ENCODE measurements at regions not wholly inside any gene's neighbourhood (a gene's known extent, or its start where the extent isn't known, plus 50 kb on each side); places are given as distances from the start of the nearest gene placed in this dataset.
"Not testable (repeated sequence)": the region's sequence is repeated elsewhere in the genome, so short reads cannot be mapped to it uniquely, and the experiment has no call there.

GRCh38 chr1:119226321-119226720, 85.9 kb upstream of the WARS2 start:
- H3K9me3 Mint-ChIP-seq = no peaks in the 10 kb centered on the region
- intact Hi-C loops (cut with micrococcal nuclease) = no loop called here
- H3K27ac Mint-ChIP-seq = no peak overlapping the region
- no peaks in the 10 kb centered on the region for H3K36me3 Mint-ChIP-seq (ENCODE audit: low read depth)
- H3K4me3 Mint-ChIP-seq = no peak overlapping the region
- no peaks in the 10 kb centered on the region for H3K4me1 Mint-ChIP-seq (ENCODE audit: low read depth)
- H3K27me3 Mint-ChIP-seq = no peaks in the 10 kb centered on the region

GRCh38 chr1:119226913-119227312, 86.5 kb upstream of the WARS2 start:
- Mint-ChIP-seq H3K9me3 (no peaks in the 10 kb centered on the region), H3K27me3 (no peaks in the 10 kb centered on the region), H3K27ac (no peak overlapping the region), H3K4me1 (ENCODE audit: low read depth) (no peaks in the 10 kb centered on the region), H3K36me3 (ENCODE audit: low read depth) (no peaks in the 10 kb centered on the region), H3K4me3 (no peak overlapping the region)
- intact Hi-C loops (cut with micrococcal nuclease) = no loop called here

- Mint-ChIP-seq H3K9me3 (no peaks in the 10 kb centered on the region), H3K27ac (no peak overlapping the region), H3K4me3 (no peak overlapping the region), H3K27me3 (no peaks in the 10 kb centered on the region), H3K36me3 (ENCODE audit: low read depth) (no peaks in the 10 kb centered on the region), H3K4me1 (ENCODE audit: low read depth) (no peaks in the 10 kb centered on the region)
- intact Hi-C loops (cut with micrococcal nuclease) = no loop called here
These were observed 87.0 kb upstream of the WARS2 start for GRCh38 chr1:119227456-119227855.

- Mint-ChIP-seq H3K4me3 (no peak overlapping the region), H3K36me3 (ENCODE audit: low read depth) (no peaks in the 10 kb centered on the region), H3K27me3 (no peaks in the 10 kb centered on the region), H3K9me3 (no peaks in the 10 kb centered on the region), H3K27ac (no peak overlapping the region), H3K4me1 (ENCODE audit: low read depth) (no peaks in the 10 kb centered on the region)
- intact Hi-C loops (cut with micrococcal nuclease) = no loop called here
These were observed 88.1 kb upstream of the WARS2 start for GRCh38 chr1:119228335-119229080.

DNA sequence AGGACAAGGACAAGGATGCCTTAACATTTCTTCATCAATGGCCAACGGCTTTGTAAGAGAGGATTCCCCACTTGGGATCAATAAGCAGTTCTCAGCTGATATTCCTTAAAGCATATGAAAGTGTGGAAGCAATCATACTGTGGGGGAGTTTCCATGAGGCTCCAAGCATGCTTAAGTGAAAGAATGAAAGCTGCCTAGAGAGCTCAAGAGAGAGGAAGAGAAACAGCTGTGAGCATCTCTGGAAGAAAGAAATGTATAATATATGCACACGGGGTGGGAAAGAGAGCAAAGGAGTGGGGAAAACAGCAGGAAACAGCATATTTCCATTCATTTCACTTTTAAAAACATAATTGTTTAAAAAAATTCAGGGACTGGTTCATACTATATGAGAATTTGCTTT, 94.7 kb upstream of the WARS2 start:
- Mint-ChIP-seq H3K36me3 (ENCODE audit: low read depth) (no peaks in the 10 kb centered on the region), H3K27me3 (no peaks in the 10 kb centered on the region), H3K4me1 (ENCODE audit: low read depth) (no peaks in the 10 kb centered on the region), H3K9me3 (no peaks in the 10 kb centered on the region), H3K27ac (no peak overlapping the region), H3K4me3 (no peak overlapping the region)
- intact Hi-C loops (cut with micrococcal nuclease) = no loop called here

- H3K4me3 Mint-ChIP-seq = no peak overlapping the region
- no peaks in the 10 kb centered on the region for H3K4me1 Mint-ChIP-seq (ENCODE audit: low read depth)
- intact Hi-C loops (cut with micrococcal nuclease) = no loop called here
- no peaks in the 10 kb centered on the region for H3K9me3 Mint-ChIP-seq
- no peak overlapping the region for H3K27ac Mint-ChIP-seq
- H3K36me3 Mint-ChIP-seq (ENCODE audit: low read depth) = no peaks in the 10 kb centered on the region
- no peaks in the 10 kb centered on the region for H3K27me3 Mint-ChIP-seq
These were observed 105.4 kb upstream of the WARS2 start for GRCh38 chr1:119245881-119246280.

DNA sequence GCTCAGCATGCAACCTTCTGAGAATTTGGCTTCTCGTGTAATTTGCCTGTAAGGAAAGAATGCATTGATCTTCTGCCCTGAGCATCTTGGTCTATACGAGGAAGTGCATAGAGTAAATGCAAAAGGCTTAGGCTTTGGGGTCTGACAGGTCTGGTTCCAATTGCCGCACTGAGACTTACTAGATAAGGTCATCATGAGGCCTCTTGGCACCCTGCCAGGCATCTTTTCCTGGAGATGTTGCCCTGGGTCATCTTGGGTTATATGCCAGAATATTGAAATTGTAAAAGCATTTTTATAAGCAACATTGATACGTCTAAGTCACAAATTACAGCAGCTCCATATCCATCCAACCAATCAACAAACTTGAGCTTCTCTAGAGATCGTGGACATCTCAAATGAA, 108.8 kb upstream of the WARS2 start:
- H3K27me3 Mint-ChIP-seq = no peaks in the 10 kb centered on the region
- no peaks in the 10 kb centered on the region for H3K9me3 Mint-ChIP-seq
- no peaks in the 10 kb centered on the region for H3K4me1 Mint-ChIP-seq (ENCODE audit: low read depth)
- no peak overlapping the region for H3K27ac Mint-ChIP-seq
- no peaks in the 10 kb centered on the region for H3K36me3 Mint-ChIP-seq (ENCODE audit: low read depth)
- no peak overlapping the region for H3K4me3 Mint-ChIP-seq
- intact Hi-C loops (cut with micrococcal nuclease) = no loop called here

GRCh38 chr1:119250299-119250698, 109.8 kb upstream of the WARS2 start:
- no peaks in the 10 kb centered on the region for H3K36me3 Mint-ChIP-seq (ENCODE audit: low read depth)
- no peak overlapping the region for H3K27ac Mint-ChIP-seq
- H3K4me3 Mint-ChIP-seq = no peak overlapping the region
- no peaks in the 10 kb centered on the region for H3K9me3 Mint-ChIP-seq
- no peaks in the 10 kb centered on the region for H3K27me3 Mint-ChIP-seq
- intact Hi-C loops (cut with micrococcal nuclease) = no loop called here
- no peaks in the 10 kb centered on the region for H3K4me1 Mint-ChIP-seq (ENCODE audit: low read depth)

DNA sequence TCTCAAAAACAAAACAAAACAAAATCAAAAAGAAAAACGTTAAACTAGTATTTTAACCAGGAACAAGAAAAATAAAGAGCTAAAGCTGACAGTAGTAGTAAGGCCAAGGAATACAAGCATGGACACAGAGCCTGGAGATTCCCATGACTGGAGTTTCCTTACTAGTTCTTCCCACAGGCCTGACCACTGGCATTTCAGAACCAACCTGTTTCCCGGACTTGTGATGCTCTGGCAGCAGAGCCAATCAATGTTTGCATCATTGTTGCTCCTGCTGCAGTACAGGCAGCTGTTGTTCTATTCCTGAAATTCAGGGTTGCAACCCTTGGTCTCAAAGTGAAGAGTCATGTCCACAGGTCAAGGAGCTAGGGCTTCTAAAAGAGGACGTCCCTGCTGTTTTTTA, 111.3 kb upstream of the WARS2 start:
- H3K9me3 Mint-ChIP-seq = no peaks in the 10 kb centered on the region
- H3K4me1 Mint-ChIP-seq (ENCODE audit: low read depth) = no peaks in the 10 kb centered on the region
- no peaks in the 10 kb centered on the region for H3K36me3 Mint-ChIP-seq (ENCODE audit: low read depth)
- H3K27ac Mint-ChIP-seq = no peak overlapping the region
- intact Hi-C loops (cut with micrococcal nuclease) = no loop called here
- H3K27me3 Mint-ChIP-seq = no peaks in the 10 kb centered on the region
- H3K4me3 Mint-ChIP-seq = no peak overlapping the region

DNA sequence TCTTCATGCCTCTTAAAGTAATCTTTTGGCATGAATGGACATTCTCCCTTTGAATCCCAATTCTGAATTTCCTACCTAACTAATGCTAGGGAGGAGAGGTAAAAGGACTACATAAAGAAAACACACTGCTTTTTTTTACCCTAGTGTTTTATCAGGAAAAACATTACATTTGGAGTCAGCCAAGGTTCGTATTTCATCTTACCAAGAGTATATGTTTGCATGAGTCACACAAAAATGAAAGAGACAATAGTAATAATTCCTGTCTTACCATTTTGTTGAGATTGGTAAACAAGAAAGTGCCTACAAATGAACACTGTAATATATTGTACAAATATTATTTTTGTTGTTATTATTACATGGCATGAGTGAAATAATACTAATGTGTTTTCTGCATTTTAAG, 112.9 kb upstream of the WARS2 start:
- Mint-ChIP-seq H3K9me3 (no peaks in the 10 kb centered on the region), H3K4me3 (no peak overlapping the region), H3K36me3 (ENCODE audit: low read depth) (no peaks in the 10 kb centered on the region), H3K27ac (no peak overlapping the region), H3K27me3 (no peaks in the 10 kb centered on the region), H3K4me1 (ENCODE audit: low read depth) (no peaks in the 10 kb centered on the region)
- intact Hi-C loops (cut with micrococcal nuclease) = no loop called here

- Mint-ChIP-seq H3K36me3 (ENCODE audit: low read depth) (no peaks in the 10 kb centered on the region), H3K27me3 (no peaks in the 10 kb centered on the region), H3K4me3 (no peak overlapping the region), H3K27ac (no peak overlapping the region), H3K4me1 (ENCODE audit: low read depth) (no peaks in the 10 kb centered on the region), H3K9me3 (peaks cover 6% of the 10 kb centered on the region)
- intact Hi-C loops (cut with micrococcal nuclease) = no loop called here
These were observed 113.7 kb upstream of the WARS2 start for GRCh38 chr1:119254067-119254720.

GRCh38 chr1:119256089-119256488, 112.5 kb upstream of the HAO2 start:
- H3K4me3 Mint-ChIP-seq; intact Hi-C loops (cut with micrococcal nuclease); H3K4me1 Mint-ChIP-seq (ENCODE audit: low read depth); H3K36me3 Mint-ChIP-seq (ENCODE audit: low read depth); H3K27me3 Mint-ChIP-seq; H3K27ac Mint-ChIP-seq; H3K9me3 Mint-ChIP-seq: not testable (repeated sequence)

DNA sequence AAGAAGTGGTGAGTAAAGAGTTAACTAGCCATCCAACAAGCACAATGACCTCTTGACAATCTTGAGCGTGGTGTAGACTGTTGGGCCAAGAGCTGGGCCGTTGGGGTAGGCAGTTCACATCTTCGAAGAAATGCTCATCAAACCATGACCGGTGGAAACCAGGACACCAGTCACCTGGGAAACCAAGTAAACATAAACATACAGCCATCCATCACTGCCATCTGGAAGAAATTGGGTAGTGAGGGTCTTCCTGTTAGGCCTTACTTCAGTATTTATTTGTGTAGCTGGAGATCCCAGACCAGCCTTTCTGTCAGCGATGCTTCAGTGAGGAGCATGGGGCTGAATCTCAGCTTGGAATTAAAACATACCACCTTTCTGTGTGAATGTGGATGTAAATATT, 108.1 kb upstream of the HAO2 start:
- peaks cover 2% of the 10 kb centered on the region for H3K27me3 Mint-ChIP-seq
- H3K36me3 Mint-ChIP-seq (ENCODE audit: low read depth) = no peaks in the 10 kb centered on the region
- H3K27ac Mint-ChIP-seq = no peak overlapping the region
- no peak overlapping the region for H3K4me3 Mint-ChIP-seq
- H3K4me1 Mint-ChIP-seq (ENCODE audit: low read depth) = no peaks in the 10 kb centered on the region
- intact Hi-C loops (cut with micrococcal nuclease) = no loop called here
- peaks cover 6% of the 10 kb centered on the region for H3K9me3 Mint-ChIP-seq

GRCh38 chr1:119266386-119266785, 102.2 kb upstream of the HAO2 start:
- H3K4me1 Mint-ChIP-seq (ENCODE audit: low read depth) = no peaks in the 10 kb centered on the region
- H3K27ac Mint-ChIP-seq = no peak overlapping the region
- H3K27me3 Mint-ChIP-seq = peaks cover 2% of the 10 kb centered on the region
- H3K4me3 Mint-ChIP-seq = no peak overlapping the region
- no peaks in the 10 kb centered on the region for H3K36me3 Mint-ChIP-seq (ENCODE audit: low read depth)
- intact Hi-C loops (cut with micrococcal nuclease) = no loop called here
- no peaks in the 10 kb centered on the region for H3K9me3 Mint-ChIP-seq

- Mint-ChIP-seq H3K27me3 (peaks cover 2% of the 10 kb centered on the region), H3K9me3 (no peaks in the 10 kb centered on the region), H3K4me1 (ENCODE audit: low read depth) (no peaks in the 10 kb centered on the region), H3K4me3 (no peak overlapping the region), H3K36me3 (ENCODE audit: low read depth) (no peaks in the 10 kb centered on the region), H3K27ac (no peak overlapping the region)
- intact Hi-C loops (cut with micrococcal nuclease) = no loop called here
These were observed 101.7 kb upstream of the HAO2 start for GRCh38 chr1:119266858-119267257.

Data from dendritic cell treated with granulocyte-macrophage colony-stimulating factor and Interleukin-4, amounts not matched to agents 40 ng/mL and 50 ng/mL, for 4 days (primary cell).